ENCODE measurements at regions not wholly inside any gene's neighbourhood (a gene's known extent, or its start where the extent isn't known, plus 50 kb on each side); places are given as distances from the start of the nearest gene placed in this dataset.

DNA sequence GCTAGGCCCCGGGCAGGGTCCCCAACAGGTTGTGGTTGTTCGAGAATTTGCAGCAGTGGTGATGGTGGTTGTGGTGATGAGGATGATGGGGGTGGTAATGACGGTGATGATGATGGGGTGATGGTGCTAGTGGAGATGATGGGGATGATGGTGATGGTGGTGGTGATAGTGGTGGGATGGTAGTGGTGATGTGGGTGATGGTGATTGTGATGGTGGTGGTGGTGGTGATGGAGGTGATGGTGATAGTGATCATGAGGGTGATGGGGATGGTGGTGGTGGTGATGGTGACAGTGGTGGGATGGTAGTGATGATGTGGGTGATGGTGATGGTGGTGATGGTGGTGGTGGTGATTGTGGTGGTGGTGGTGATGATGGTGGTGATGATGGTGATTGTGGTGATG lies 343.3 kb downstream of the SEC14L1 start:
- Histone ChIP-seq H3K4me1 (ENCODE audit: insufficient read depth, low read length) (peaks cover 70% of the 10 kb centered on the region), H3K27me3 (ENCODE audit: control insufficient read depth in 1 of 2, insufficient read depth in 2 of 2, low read length in 2 of 2) (no peaks in the 10 kb centered on the region), H3K36me3 (ENCODE audit: insufficient read depth, low read length) (peaks cover 82% of the 10 kb centered on the region), H3K4me3 (ENCODE audit: low read length) (no peak overlapping the region), H3K9me3 (ENCODE audit: control insufficient read depth in 1 of 2, insufficient read depth in 1 of 2, low read length in 2 of 2) (peaks cover 0 to 10% of the 10 kb centered on the region in 2 experiments), H3K27ac (ENCODE audit: low read depth in 1 of 2, low read length in 2 of 2) (no peak overlapping the region)
- Mint-ChIP-seq H3K4me1 (ENCODE audit: low read depth) (peaks cover 17% of the 10 kb centered on the region), H3K27ac (no peak overlapping the region), H3K36me3 (ENCODE audit: low read depth) (peaks cover 41% of the 10 kb centered on the region), H3K4me3 (no peak overlapping the region), H3K9me3 (no peaks in the 10 kb centered on the region), H3K27me3 (no peaks in the 10 kb centered on the region)
- POLR2A ChIA-PET = interaction anchor here (1.9 kb wide), 1 partner anchor 43 kb away, joined by 7 read pairs; no protein-coding TSS in a partner anchor
- DNase-seq (no peak), ATAC-seq (ENCODE audit: poor library complexity) (no peak)
- CTCF ChIA-PET = interaction anchor here (0.7 to 1.9 kb wide), 2 partner anchors 148 to 153 kb away, joined by 3 to 4 read pairs; no protein-coding TSS in a partner anchor
- intact Hi-C loops (cut with DNase I, micrococcal nuclease) = no loop called here
- TF ChIP-seq, protein P1, sequence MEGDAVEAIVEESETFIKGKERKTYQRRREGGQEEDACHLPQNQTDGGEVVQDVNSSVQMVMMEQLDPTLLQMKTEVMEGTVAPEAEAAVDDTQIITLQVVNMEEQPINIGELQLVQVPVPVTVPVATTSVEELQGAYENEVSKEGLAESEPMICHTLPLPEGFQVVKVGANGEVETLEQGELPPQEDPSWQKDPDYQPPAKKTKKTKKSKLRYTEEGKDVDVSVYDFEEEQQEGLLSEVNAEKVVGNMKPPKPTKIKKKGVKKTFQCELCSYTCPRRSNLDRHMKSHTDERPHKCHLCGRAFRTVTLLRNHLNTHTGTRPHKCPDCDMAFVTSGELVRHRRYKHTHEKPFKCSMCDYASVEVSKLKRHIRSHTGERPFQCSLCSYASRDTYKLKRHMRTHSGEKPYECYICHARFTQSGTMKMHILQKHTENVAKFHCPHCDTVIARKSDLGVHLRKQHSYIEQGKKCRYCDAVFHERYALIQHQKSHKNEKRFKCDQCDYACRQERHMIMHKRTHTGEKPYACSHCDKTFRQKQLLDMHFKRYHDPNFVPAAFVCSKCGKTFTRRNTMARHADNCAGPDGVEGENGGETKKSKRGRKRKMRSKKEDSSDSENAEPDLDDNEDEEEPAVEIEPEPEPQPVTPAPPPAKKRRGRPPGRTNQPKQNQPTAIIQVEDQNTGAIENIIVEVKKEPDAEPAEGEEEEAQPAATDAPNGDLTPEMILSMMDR (IDR thresholded peaks at IDR 0.05) = no peak

DNA sequence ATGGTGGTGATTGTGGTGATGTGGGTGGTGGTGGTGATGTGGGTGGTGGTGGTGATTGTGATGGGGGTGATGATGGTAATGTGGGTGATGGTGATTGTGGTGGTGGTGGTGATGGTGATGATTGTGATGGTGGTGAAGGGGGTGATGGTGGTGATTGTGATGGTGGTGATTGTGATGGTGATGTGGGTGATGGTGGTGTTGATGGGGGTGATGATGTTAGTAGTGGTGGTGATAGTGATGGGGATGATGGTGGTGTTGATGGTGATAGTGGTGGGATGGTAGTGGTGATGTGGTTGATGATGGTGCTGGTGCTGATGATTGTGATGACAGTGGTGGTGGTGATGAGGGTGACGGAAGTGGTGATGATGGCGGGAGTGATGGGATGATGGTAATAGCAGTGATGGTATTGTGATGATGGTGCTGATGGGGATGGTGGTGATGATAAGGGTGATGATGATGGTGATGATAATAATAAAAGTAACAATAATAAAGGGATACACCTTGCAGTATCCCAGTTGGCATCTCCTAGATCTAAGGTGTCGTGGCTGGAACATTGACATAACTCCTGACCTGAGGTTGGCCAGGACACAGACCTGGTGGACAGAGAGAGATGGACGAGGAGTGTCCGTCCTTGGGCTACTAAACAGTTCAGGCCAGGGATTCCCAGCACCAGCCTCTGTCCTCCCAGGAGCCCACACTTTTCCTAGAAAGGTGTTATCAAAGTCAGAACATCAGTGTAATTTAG lies 344.5 kb downstream of the SEC14L1 start:
- H3K36me3 ChIP-seq (ENCODE audit: insufficient read depth, low read length) = peaks cover 84% of the 10 kb centered on the region
- peaks cover 71% of the 10 kb centered on the region for H3K4me1 ChIP-seq (ENCODE audit: insufficient read depth, low read length)
- H3K9me3 ChIP-seq (ENCODE audit: control insufficient read depth in 1 of 2, insufficient read depth in 1 of 2, low read length in 2 of 2) = peaks cover 0 to 10% of the 10 kb centered on the region in 2 experiments
- ATAC-seq (ENCODE audit: poor library complexity) = no peak
- Mint-ChIP-seq H3K9me3 (no peaks in the 10 kb centered on the region), H3K27ac (no peak overlapping the region), H3K36me3 (ENCODE audit: low read depth) (peaks cover 36% of the 10 kb centered on the region), H3K4me3 (no peak overlapping the region), H3K4me1 (ENCODE audit: low read depth) (peaks cover 11% of the 10 kb centered on the region), H3K27me3 (no peaks in the 10 kb centered on the region)
- H3K4me3 ChIP-seq (ENCODE audit: low read length) = no peak overlapping the region
- CTCF ChIA-PET = no interaction called here
- H3K27me3 ChIP-seq (ENCODE audit: control insufficient read depth in 1 of 2, insufficient read depth in 2 of 2, low read length in 2 of 2) = no peaks in the 10 kb centered on the region
- TF ChIP-seq, protein P1 (IDR thresholded peaks at IDR 0.05) = no peak
- no peak for DNase-seq
- intact Hi-C loops (cut with DNase I, micrococcal nuclease) = no loop called here
- POLR2A ChIA-PET = interaction anchor here (1.3 kb wide), 1 partner anchor 50 kb away, joined by 3 read pairs; no protein-coding TSS in a partner anchor
- H3K27ac ChIP-seq (ENCODE audit: low read depth in 1 of 2, low read length in 2 of 2) = peak overlapping the region in 1 of 2 donors; percentile 19

DNA sequence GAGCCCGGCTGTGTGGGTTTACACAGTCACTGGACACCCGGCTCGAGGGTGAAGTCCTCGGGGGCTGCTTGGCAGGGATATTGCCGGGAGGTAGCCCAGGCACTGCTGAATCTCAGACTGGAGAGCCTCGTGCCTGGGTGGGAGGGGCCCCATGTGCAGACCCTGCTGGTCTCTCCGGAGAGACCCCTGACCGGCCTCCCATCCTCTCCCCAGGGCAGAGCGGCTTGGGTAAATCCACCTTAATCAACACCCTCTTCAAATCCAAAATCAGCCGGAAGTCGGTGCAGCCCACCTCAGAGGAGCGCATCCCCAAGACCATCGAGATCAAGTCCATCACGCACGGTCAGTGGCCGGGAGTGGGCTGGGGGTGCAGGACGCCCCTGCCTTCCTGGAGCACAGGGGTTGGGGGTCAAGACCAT lies 346.5 kb downstream of the SEC14L1 start:
- Histone ChIP-seq H3K4me3 (ENCODE audit: low read length) (no peak overlapping the region), H3K9me3 (ENCODE audit: control insufficient read depth in 1 of 2, insufficient read depth in 1 of 2, low read length in 2 of 2) (peaks cover 0 to 14% of the 10 kb centered on the region in 2 experiments), H3K4me1 (ENCODE audit: insufficient read depth, low read length) (peaks cover 69% of the 10 kb centered on the region), H3K36me3 (ENCODE audit: insufficient read depth, low read length) (peaks cover 82% of the 10 kb centered on the region), H3K27me3 (ENCODE audit: control insufficient read depth in 1 of 2, insufficient read depth in 2 of 2, low read length in 2 of 2) (no peaks in the 10 kb centered on the region), H3K27ac (ENCODE audit: low read depth in 1 of 2, low read length in 2 of 2) (peak overlapping the region in 1 of 2 donors; percentile 37)
- H3K4me3 Mint-ChIP-seq = no peak overlapping the region
- ATAC-seq (ENCODE audit: poor library complexity) (no peak), DNase-seq (no peak)
- ChIA-PET POLR2A (no interaction called here), CTCF (no interaction called here)
- intact Hi-C loops (cut with DNase I, micrococcal nuclease) = no loop called here
- TF ChIP-seq, protein P1 (IDR thresholded peaks at IDR 0.05) = no peak
- no peak overlapping the region for H3K27ac Mint-ChIP-seq
- H3K27me3 Mint-ChIP-seq = no peaks in the 10 kb centered on the region
- H3K4me1 Mint-ChIP-seq (ENCODE audit: low read depth) = peaks cover 6% of the 10 kb centered on the region
- H3K36me3 Mint-ChIP-seq (ENCODE audit: low read depth) = peaks cover 39% of the 10 kb centered on the region
- no peaks in the 10 kb centered on the region for H3K9me3 Mint-ChIP-seq
